ENCODE measurements at regions not wholly inside any gene's neighbourhood (a gene's known extent, or its start where the extent isn't known, plus 50 kb on each side); places are given as distances from the start of the nearest gene placed in this dataset.
A peak's percentile ranks its signal among the peaks of the same experiment; 100 is the strongest.

- Histone ChIP-seq H3K4me1 (ENCODE audit: control insufficient read depth in 3 of 3, insufficient read depth in 3 of 3, low read length in 3 of 3) (peaks cover 0 to 5% (median 2%) of the 10 kb centered on the region in 3 donors), H3K27me3 (ENCODE audit: control insufficient read depth in 3 of 3, insufficient read depth in 3 of 3, low read length in 3 of 3) (peaks cover 0 to 3% (median 0%) of the 10 kb centered on the region in 3 donors), H3K27ac (ENCODE audit: low read depth, low read length) (no peak overlapping the region), H3K4me3 (ENCODE audit: low read length in 3 of 3) (peak overlapping the region; percentile 52 to 69 (median 57)), H3K36me3 (ENCODE audit: control insufficient read depth in 3 of 3, insufficient read depth in 3 of 3, low read length in 3 of 3) (no peaks in the 10 kb centered on the region), H3K9me3 (ENCODE audit: control insufficient read depth in 3 of 3, low read length in 3 of 3) (no peaks in the 10 kb centered on the region), H3K9ac (ENCODE audit: low read depth in 1 of 3, low read length in 3 of 3) (peak overlapping the region in 2 of 3 donors; percentile 53 to 60)
Observed at GRCh38 chr4:54539500-54540029, 118.2 kb upstream of the KIT start.

- Histone ChIP-seq H3K27ac (ENCODE audit: low read depth, low read length) (no peak overlapping the region), H3K9ac (ENCODE audit: low read depth in 1 of 3, low read length in 3 of 3) (no peak overlapping the region), H3K4me1 (ENCODE audit: control insufficient read depth in 3 of 3, insufficient read depth in 3 of 3, low read length in 3 of 3) (peaks cover 0 to 5% (median 2%) of the 10 kb centered on the region in 3 donors), H3K27me3 (ENCODE audit: control insufficient read depth in 3 of 3, insufficient read depth in 3 of 3, low read length in 3 of 3) (peaks cover 0 to 3% (median 0%) of the 10 kb centered on the region in 3 donors), H3K4me3 (ENCODE audit: low read length in 3 of 3) (no peak overlapping the region), H3K36me3 (ENCODE audit: control insufficient read depth in 3 of 3, insufficient read depth in 3 of 3, low read length in 3 of 3) (no peaks in the 10 kb centered on the region), H3K9me3 (ENCODE audit: control insufficient read depth in 3 of 3, low read length in 3 of 3) (no peaks in the 10 kb centered on the region)
Observed at GRCh38 chr4:54540931-54541330, 116.8 kb upstream of the KIT start.

- Histone ChIP-seq H3K9ac (ENCODE audit: low read depth in 1 of 3, low read length in 3 of 3) (no peak overlapping the region), H3K9me3 (ENCODE audit: control insufficient read depth in 3 of 3, low read length in 3 of 3) (no peaks in the 10 kb centered on the region), H3K4me1 (ENCODE audit: control insufficient read depth in 3 of 3, insufficient read depth in 3 of 3, low read length in 3 of 3) (peaks cover 0 to 5% (median 2%) of the 10 kb centered on the region in 3 donors), H3K27ac (ENCODE audit: low read depth, low read length) (no peak overlapping the region), H3K27me3 (ENCODE audit: control insufficient read depth in 3 of 3, insufficient read depth in 3 of 3, low read length in 3 of 3) (peaks cover 0 to 3% (median 0%) of the 10 kb centered on the region in 3 donors), H3K4me3 (ENCODE audit: low read length in 3 of 3) (no peak overlapping the region), H3K36me3 (ENCODE audit: control insufficient read depth in 3 of 3, insufficient read depth in 3 of 3, low read length in 3 of 3) (no peaks in the 10 kb centered on the region)
Observed at GRCh38 chr4:54541426-54542118, 116.2 kb upstream of the KIT start.

GRCh38 chr4:54542119-54542438, 115.7 kb upstream of the KIT start:
- H3K9me3 ChIP-seq (ENCODE audit: control insufficient read depth in 3 of 3, low read length in 3 of 3): no peaks in the 10 kb centered on the region
- H3K9ac ChIP-seq (ENCODE audit: low read depth in 1 of 3, low read length in 3 of 3): no peak overlapping the region
- H3K27me3 ChIP-seq (ENCODE audit: control insufficient read depth in 3 of 3, insufficient read depth in 3 of 3, low read length in 3 of 3): peaks cover 0 to 3% (median 0%) of the 10 kb centered on the region in 3 donors
- H3K36me3 ChIP-seq (ENCODE audit: control insufficient read depth in 3 of 3, insufficient read depth in 3 of 3, low read length in 3 of 3): no peaks in the 10 kb centered on the region
- H3K4me1 ChIP-seq (ENCODE audit: control insufficient read depth in 3 of 3, insufficient read depth in 3 of 3, low read length in 3 of 3): peaks cover 0 to 5% (median 2%) of the 10 kb centered on the region in 3 donors
- no peak overlapping the region for H3K27ac ChIP-seq (ENCODE audit: low read depth, low read length)
- no peak overlapping the region for H3K4me3 ChIP-seq (ENCODE audit: low read length in 3 of 3)

GRCh38 chr4:54542540-54543041, 115.2 kb upstream of the KIT start:
- Histone ChIP-seq H3K36me3 (ENCODE audit: control insufficient read depth in 3 of 3, insufficient read depth in 3 of 3, low read length in 3 of 3) (no peaks in the 10 kb centered on the region), H3K27ac (ENCODE audit: low read depth, low read length) (no peak overlapping the region), H3K27me3 (ENCODE audit: control insufficient read depth in 3 of 3, insufficient read depth in 3 of 3, low read length in 3 of 3) (peaks cover 0 to 3% (median 0%) of the 10 kb centered on the region in 3 donors), H3K4me3 (ENCODE audit: low read length in 3 of 3) (no peak overlapping the region), H3K9ac (ENCODE audit: low read depth in 1 of 3, low read length in 3 of 3) (no peak overlapping the region), H3K4me1 (ENCODE audit: control insufficient read depth in 3 of 3, insufficient read depth in 3 of 3, low read length in 3 of 3) (peaks cover 0 to 5% (median 2%) of the 10 kb centered on the region in 3 donors), H3K9me3 (ENCODE audit: control insufficient read depth in 3 of 3, low read length in 3 of 3) (no peaks in the 10 kb centered on the region)

- Histone ChIP-seq H3K4me3 (ENCODE audit: low read length in 3 of 3) (no peak overlapping the region), H3K36me3 (ENCODE audit: control insufficient read depth in 3 of 3, insufficient read depth in 3 of 3, low read length in 3 of 3) (no peaks in the 10 kb centered on the region), H3K9me3 (ENCODE audit: control insufficient read depth in 3 of 3, low read length in 3 of 3) (no peaks in the 10 kb centered on the region), H3K27ac (ENCODE audit: low read depth, low read length) (no peak overlapping the region), H3K27me3 (ENCODE audit: control insufficient read depth in 3 of 3, insufficient read depth in 3 of 3, low read length in 3 of 3) (peaks cover 0 to 3% (median 0%) of the 10 kb centered on the region in 3 donors), H3K9ac (ENCODE audit: low read depth in 1 of 3, low read length in 3 of 3) (no peak overlapping the region), H3K4me1 (ENCODE audit: control insufficient read depth in 3 of 3, insufficient read depth in 3 of 3, low read length in 3 of 3) (peaks cover 0 to 5% (median 2%) of the 10 kb centered on the region in 3 donors)
Observed at GRCh38 chr4:54543088-54543795, 114.5 kb upstream of the KIT start.

- H3K27me3 ChIP-seq (ENCODE audit: control insufficient read depth in 3 of 3, insufficient read depth in 3 of 3, low read length in 3 of 3): peaks cover 0 to 4% (median 0%) of the 10 kb centered on the region in 3 donors
- no peak overlapping the region for H3K27ac ChIP-seq (ENCODE audit: low read depth, low read length)
- H3K36me3 ChIP-seq (ENCODE audit: control insufficient read depth in 3 of 3, insufficient read depth in 3 of 3, low read length in 3 of 3): no peaks in the 10 kb centered on the region
Observed at GRCh38 chr4:54545663-54546424, 111.9 kb upstream of the KIT start.

GRCh38 chr4:54547299-54548097, 110.3 kb upstream of the KIT start:
- Histone ChIP-seq H3K36me3 (ENCODE audit: control insufficient read depth in 3 of 3, insufficient read depth in 3 of 3, low read length in 3 of 3) (no peaks in the 10 kb centered on the region), H3K4me3 (ENCODE audit: low read length in 3 of 3) (no peak overlapping the region), H3K4me1 (ENCODE audit: control insufficient read depth in 3 of 3, insufficient read depth in 3 of 3, low read length in 3 of 3) (no peaks in the 10 kb centered on the region), H3K9me3 (ENCODE audit: control insufficient read depth in 3 of 3, low read length in 3 of 3) (no peaks in the 10 kb centered on the region), H3K27ac (ENCODE audit: low read depth, low read length) (no peak overlapping the region), H3K9ac (ENCODE audit: low read depth in 1 of 3, low read length in 3 of 3) (no peak overlapping the region), H3K27me3 (ENCODE audit: control insufficient read depth in 3 of 3, insufficient read depth in 3 of 3, low read length in 3 of 3) (peaks cover 0 to 4% (median 0%) of the 10 kb centered on the region in 3 donors)

More at GRCh38 chr4:54545663-54546424, 111.9 kb upstream of the KIT start:
- Histone ChIP-seq H3K4me3 (ENCODE audit: low read length in 3 of 3) (no peak overlapping the region), H3K9ac (ENCODE audit: low read depth in 1 of 3, low read length in 3 of 3) (no peak overlapping the region), H3K4me1 (ENCODE audit: control insufficient read depth in 3 of 3, insufficient read depth in 3 of 3, low read length in 3 of 3) (no peaks in the 10 kb centered on the region), H3K9me3 (ENCODE audit: control insufficient read depth in 3 of 3, low read length in 3 of 3) (no peaks in the 10 kb centered on the region)

- Histone ChIP-seq H3K9ac (ENCODE audit: low read depth in 1 of 3, low read length in 3 of 3) (no peak overlapping the region), H3K36me3 (ENCODE audit: control insufficient read depth in 3 of 3, insufficient read depth in 3 of 3, low read length in 3 of 3) (no peaks in the 10 kb centered on the region), H3K27ac (ENCODE audit: low read depth, low read length) (no peak overlapping the region), H3K27me3 (ENCODE audit: control insufficient read depth in 3 of 3, insufficient read depth in 3 of 3, low read length in 3 of 3) (peaks cover 0 to 4% (median 0%) of the 10 kb centered on the region in 3 donors), H3K4me1 (ENCODE audit: control insufficient read depth in 3 of 3, insufficient read depth in 3 of 3, low read length in 3 of 3) (no peaks in the 10 kb centered on the region), H3K9me3 (ENCODE audit: control insufficient read depth in 3 of 3, low read length in 3 of 3) (no peaks in the 10 kb centered on the region), H3K4me3 (ENCODE audit: low read length in 3 of 3) (no peak overlapping the region)
Observed at GRCh38 chr4:54548098-54548620, 109.6 kb upstream of the KIT start.
